ENCODE measurements at regions not wholly inside any gene's neighbourhood (a gene's known extent, or its start where the extent isn't known, plus 50 kb on each side); places are given as distances from the start of the nearest gene placed in this dataset.

GRCh38 chr4:30605616-30606190 lies 114.5 kb upstream of the PCDH7 start:
- no peak for DNase-seq

GRCh38 chr4:30610361-30610760 lies 109.8 kb upstream of the PCDH7 start:
- no peak for DNase-seq

GRCh38 chr4:30614771-30615170 lies 105.4 kb upstream of the PCDH7 start:
- no peak for DNase-seq

DNA sequence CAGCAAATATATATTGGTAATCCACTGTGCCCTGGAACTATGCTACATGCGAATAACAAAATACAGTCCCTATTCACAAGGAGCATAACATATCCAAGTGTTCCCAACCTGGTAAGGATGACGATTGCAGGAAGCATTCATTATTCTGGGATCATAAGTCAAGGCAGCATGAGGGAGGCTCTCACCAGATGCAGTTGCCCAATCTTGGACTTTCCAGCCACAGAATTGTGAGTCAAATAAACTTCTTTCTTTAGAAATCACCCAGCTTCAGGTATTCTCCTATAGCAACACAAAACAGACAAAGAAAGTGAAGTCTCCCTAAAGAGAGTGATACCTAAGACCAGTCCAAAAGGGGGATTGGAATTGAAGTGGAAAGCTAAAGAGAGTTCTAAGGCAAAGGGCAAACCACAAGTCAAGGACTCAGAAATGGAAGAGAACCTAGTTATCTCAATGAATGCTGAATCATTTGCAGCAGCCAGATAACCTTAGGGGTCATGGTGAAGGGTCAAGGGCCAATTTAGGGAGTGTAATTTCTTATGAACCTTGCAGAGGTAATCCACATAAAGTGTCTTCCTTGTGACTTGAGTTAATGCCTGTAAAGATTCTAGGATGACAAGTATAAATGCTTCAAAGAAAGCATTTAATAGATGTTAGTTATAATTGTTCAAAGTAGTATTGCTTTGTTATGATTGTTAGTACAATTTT lies 103.1 kb upstream of the PCDH7 start:
- no peak for DNase-seq

DNA sequence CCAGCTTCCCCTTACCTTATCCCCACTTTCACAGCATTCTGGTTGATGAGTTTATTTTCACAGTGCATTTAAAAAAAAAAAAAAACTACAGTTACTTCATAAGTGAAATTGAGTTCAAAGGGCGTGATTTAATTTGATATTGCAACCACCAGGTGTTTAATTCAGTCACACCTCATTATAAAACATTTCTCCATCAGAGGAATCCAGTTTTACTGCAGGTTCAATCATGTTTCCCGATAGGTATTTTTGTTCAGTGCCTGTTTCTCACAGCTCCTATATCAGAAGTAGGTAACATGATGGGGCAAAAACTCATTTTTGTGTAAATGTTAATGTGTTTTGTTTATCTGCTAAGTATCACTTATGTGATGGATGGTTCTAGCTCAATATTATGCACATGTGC lies 102.3 kb upstream of the PCDH7 start:
- no peak for DNase-seq

DNA sequence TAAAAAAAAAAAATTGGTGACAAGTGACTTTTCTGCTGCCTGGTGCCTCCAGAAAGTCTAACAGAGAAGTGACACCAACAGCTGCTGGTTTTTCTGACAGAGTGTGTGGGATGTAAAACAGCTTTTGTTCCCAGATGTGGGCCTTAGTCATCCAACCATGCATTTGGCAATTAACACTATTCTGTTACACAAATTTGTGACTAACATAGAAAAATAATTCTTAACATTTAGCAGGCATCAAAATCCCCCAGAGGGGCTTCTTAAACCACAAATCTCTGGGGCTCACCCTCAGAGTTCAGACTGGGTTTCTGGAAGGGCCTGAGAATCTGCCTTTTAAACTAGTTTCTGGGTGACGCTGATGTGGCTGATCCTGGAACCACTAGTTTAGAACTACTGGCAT lies 100.5 kb upstream of the PCDH7 start:
- DNase-seq, result no peak

- no peak for DNase-seq
Measured at GRCh38 chr4:30620711-30621110, 99.5 kb upstream of the PCDH7 start.

DNA sequence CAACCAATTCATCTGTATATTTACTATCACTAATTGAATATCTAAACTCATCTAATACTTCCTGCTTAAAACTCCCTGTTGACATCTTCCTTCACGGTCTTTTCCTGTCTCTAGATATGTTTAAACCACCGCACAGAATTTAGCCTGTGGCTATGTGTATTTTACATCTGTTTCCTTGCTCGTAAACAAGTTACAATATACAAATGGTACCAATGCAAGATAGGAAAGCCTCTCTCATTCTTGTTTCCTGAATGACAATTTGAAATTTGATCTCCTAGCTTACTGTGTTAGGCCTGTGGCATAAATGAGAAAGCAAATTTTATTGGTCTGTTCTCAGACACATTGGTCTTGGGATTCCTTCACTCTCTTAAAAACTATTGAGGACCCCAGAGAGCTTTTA lies 89.7 kb upstream of the PCDH7 start:
- DNase-seq, result no peak

DNA sequence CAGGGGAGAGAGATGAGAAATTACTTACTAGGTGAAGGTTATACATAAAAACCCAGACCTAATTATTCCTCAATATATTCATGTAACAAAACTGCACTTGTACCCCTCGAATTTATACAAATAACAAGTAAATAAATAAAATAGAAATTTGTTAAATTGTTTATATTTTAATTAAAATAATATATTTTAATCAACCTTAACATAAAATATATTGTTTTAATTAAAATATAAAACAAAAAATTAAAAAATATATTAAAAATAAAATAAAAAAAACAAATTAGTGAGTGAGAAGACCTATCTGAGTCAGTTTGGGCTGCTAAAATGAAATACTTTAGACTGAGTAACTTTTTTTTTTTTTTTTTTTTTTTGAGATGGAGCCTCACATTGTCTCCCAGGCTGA lies 87.4 kb upstream of the PCDH7 start:
- no peak for DNase-seq

DNA sequence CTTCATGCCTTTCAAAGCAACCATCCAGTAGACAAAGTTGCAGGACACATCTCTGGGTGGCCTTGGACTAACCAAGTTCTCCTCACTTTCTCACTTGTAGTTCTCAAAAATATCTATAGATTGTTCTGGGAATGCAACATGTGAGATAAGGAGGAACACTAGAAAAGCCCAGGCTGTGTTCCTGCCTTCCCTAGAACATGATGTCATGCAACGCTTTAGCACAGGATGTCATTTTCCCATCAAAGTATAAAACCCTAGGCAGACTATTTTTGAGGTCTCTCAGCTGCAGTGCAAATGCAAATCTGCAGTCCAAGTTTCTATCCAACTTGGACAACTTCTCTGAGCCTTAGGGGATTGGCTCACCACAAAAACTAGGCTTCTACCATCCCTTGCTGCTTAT lies 78.8 kb upstream of the PCDH7 start:
- DNase-seq, result no peak

GRCh38 chr4:30642567-30642966 lies 77.6 kb upstream of the PCDH7 start:
- DNase-seq, result no peak

- DNase-seq, result no peak
Measured at GRCh38 chr4:30653291-30653690, 66.9 kb upstream of the PCDH7 start.

- no peak for DNase-seq
Measured at GRCh38 chr4:30656828-30657227, 63.3 kb upstream of the PCDH7 start.

- no peak for DNase-seq
Measured at GRCh38 chr4:30667919-30668318, 52.2 kb upstream of the PCDH7 start.

DNA sequence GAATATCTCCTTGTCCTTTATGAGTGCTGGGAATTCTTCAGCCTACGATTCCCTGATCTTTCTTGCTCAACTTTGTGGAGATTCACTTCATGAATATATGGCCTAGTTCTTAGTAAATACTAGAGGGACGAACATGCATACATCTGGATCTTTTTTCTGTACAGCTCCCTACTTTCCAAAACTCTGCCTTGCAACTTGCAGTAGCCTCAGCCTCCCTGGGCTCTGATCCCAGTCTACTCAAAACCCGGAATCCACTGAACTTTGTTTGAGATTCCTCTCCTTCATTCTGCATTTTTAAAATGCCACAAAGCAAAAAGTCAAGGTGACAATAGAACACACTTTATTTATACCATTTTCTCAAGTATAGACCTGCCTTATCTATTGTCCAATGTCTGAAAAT lies 50.0 kb upstream of the PCDH7 start:
- DNase-seq, result no peak
